Right renal cortex interstitium (tissue), 3 donors: ENCODE measurements at regions not wholly inside any gene's neighbourhood (a gene's known extent, or its start where the extent isn't known, plus 50 kb on each side); places are given as distances from the start of the nearest gene placed in this dataset.
"Not testable (repeated sequence)": the region's sequence is repeated elsewhere in the genome, so short reads cannot be mapped to it uniquely, and the experiment has no call there.

Experiments
- DNase-seq, 3 donors: peaks; one replicate each; pipeline ENCODE4 v3.0.0-alpha.2; 2013; ENCODE audit warnings: low read depth in 3 of 3, low spot score in 2 of 3

DNA sequence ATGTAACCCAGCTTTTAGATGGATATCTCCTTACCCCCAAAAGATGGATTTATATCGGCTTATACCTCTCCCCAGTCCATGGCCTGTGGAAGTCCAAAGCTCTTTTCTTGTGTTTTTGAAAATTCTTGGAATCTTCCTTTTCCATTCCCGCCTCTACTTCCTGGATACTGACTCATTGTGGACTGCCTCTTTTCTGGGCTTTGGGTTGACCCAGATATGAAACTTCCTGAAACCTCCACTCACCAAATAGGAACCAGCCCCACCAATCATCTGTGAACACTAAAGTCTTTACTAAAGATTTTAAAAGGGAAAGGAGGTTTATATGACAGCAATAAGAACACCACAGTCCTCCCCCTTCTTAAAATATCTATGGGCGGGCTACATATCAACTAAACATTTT lies 163.4 kb upstream of the SYN3 start:
- DNase-seq, result no peak

DNA sequence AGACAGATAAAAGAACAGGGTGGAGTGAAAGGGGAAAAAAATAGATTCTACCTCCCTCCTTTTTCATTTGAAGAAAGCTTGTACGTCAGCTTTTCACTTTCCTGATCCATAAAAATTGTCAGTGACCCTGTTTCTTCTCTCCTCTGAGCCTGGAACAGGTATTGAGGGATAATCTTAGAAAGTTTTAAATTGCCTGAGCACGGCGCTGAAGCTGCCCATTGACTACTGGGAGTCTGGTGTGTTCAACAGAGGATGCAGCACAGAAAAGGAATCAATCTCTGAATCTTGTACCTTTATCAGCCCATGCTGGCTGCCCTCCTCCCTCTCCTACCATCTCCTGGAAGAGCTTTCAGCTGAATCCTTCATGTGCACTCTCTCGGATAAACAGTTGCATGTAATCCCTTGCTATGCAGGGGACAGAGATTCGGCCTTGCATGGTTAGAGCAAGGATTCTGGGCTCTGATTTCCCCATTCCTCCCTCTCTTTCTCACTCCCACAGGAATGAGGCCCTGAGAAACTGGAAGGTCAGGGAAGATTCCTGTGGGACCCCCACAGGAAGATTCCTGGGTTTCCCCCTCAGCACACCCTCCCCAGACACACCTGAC lies 162.4 kb upstream of the SYN3 start:
- DNase-seq, result no peak

DNA sequence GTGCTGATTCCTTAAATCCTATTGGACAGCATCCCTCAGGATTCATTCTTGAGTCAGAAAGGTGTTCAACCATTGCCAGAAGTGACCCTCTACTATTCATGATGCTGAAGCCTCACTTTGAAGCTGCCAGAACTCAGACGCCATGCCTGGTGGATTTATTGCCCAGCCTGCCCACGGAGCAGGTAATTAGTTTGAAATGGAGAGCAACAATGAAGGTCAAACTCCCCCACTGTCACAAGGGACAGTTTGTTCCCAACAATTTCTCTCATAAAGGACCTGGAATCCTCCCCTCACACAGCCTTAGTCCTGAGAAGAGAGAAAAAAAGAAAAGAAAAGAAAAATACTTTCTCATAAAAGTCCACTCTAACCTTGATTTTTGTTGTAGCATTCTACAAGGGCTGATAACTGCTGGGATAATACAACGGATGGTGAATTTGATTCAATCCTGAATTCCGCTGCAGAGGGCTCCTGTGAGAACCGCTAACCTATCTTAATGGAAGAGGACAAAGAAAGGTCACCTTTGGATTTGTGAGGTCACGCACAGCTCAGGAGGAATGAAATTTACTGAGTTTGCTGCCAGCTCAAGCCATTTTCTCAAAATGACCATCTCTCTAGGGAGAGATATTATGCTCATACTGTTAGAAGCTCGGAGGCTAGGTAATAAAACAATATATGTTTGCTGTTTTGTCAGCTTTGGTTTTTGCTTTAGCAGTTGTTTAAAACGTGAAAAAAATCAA lies 161.6 kb upstream of the SYN3 start:
- DNase-seq, result no peak

DNA sequence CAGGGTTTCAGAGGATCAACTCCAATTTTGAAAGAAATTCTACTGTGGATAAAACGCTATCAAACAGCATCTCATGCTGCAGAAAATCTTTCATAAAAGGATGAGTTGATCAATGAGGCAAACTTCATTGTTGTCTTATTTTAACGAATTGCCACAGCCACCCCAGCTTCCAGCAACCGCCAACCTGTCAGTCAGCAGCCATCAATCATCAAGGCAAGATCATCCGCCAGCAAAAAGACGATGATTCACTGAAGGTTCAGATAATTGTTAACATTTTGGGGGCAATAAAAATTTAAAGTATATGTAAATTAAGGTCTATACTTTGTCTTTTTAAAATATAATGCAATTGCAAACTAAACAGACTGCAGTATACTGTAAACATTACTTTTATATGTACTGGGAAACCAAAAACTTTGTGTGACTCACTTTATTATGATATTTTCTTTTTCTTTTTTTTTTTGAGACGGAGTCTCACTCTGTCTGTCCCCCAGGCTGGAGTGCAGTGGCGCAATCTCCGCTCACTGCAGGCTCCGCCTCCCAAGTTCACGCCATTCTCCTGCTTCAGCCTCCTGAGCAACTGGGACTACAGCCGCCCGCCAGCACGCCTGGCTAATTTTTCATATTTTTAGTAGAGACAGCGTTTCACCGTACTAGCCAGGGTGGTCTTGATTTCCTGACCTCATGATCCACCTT lies 155.3 kb upstream of the SYN3 start:
- no peak for DNase-seq

DNA sequence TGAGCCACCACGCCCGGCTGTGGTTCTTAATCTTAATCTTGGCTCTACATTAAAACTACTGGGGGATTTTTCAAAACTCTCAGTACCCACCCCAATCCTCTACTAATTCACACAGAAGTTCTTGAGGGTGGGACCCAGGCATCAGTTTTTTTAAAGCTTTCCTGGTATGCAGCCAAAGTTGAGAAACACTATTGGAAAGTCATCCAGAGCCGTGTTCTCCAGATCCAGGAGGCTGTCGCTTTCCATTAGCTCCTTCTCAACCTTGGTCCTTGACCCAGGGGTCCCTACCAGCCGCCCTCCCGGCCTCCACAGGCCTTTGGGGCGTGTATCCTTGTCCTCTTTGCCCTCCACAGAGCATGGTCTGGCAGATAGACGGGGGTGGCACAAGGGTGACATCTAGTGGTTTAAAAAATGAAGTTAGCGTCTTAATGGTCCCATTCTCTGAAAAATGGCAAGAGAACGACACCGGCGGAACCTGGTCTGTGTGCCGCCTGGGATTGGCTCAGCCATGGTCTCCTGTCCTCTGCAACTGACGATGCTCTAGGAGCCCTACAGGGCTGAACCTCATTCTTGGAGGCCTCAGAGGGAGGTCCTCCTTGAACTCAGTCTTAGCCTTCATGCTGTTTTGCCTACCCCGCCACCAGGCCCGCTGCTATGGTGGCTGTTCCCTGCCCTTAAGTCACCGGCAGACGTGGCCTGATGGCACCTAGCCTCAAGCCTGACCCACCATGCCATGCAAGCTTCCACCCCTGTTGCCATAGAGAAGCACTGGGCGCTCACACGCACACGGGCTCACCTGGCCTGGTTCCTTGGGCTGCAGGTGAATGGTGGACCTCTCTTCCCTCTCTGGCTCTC lies 152.0 kb upstream of the SYN3 start:
- no peak for DNase-seq

DNA sequence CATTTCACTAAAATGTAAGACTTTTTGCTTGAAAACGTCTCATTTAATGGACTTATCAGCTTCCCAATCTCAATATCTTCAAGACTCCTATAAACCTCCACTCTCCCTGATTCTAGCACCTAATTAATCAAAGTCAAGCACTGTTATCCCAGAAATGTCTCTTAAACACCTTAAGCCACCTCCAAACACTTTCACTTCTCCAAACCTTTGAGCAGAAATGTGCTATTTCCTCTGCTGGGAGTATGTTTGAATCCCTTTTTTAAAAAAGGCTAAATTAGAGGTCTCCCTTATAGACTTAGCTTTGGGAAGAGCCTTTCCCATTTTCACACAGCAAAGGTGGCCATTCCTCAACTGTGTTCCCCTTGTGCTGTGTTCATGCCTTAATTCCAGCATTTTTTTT lies 146.2 kb upstream of the SYN3 start:
- no peak for DNase-seq

DNA sequence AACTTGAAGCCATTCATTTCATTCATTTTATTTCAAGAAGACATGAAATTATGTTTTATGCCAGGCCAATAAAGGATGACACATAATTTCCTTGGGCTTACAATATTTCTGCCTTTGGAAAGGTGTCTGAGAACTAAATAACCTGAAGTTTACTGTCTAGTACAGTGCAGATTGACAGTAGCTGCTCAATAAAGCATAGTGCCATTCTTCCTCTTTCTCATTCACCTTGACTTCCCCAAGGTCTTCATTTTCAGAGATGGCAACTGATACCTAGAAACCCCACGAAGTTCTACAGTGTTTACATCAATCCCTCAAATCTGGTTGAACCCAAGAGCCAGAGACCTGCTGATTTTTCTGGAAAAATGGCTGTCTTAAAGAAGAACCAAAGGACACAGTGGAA lies 144.3 kb upstream of the SYN3 start:
- no peak for DNase-seq

DNA sequence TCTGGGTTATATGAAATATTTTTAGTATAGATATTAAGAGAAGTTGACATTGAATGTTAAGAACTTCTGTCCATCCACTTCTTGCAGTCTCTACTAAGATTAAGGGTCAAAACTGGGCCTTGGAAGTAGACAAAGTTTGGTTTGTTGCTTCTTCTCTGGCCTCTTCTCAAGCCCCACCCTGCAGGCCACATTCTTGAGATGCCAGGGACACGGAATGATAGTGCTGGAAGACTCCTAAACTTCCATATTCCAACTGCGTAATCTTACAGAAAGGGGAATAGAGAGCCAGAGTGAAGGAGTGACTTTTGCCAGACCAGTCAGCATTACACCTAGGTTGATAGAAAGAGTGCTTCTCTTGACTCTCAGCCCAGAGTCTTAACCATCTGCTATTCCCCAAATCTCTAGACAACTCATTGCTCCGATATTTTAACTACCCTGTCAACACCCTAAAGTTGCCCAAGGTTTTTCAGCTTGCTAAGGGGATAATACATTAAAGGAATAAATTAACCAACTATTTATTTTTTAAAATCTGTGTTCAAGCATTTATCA lies 136.4 kb upstream of the SYN3 start:
- no peak for DNase-seq

DNA sequence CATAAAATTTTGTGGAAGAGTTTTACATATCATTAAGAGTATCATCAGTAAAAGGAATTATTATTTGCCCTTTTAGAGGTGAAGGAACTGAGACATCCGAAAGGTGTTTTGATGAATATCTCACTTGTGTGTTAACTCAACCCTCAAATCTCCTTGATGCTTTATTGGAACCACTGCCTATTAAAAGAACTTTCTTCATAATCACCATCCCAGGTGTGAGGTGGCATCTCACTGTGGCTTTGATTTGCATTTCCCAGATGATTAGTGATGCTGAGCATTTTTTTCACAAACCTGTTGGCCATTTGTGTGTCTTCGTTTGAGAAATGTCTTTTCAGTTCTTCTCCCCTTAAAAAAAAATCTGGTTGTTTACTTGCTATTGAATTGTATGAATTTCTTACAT lies 134.0 kb upstream of the SYN3 start:
- DNase-seq, result no peak

DNA sequence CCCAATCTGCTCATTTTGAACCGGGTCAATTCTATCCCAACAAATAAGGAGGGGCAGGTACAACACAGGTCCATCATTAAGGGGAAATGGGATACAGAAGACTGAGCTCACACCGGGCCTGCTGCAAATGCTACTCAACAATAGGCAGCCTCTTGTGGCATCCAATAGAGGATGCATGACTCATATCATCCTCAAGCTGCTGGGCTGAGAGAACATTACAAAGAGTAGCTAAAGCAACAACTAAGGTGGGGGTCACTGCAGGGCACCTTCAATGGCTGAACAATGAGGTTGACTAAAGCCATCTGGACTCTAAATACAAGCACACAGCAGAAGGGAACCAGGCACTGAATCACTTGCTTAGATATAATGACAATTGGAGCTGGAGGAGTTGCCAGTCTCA lies 130.1 kb upstream of the SYN3 start:
- DNase-seq, result no peak

DNA sequence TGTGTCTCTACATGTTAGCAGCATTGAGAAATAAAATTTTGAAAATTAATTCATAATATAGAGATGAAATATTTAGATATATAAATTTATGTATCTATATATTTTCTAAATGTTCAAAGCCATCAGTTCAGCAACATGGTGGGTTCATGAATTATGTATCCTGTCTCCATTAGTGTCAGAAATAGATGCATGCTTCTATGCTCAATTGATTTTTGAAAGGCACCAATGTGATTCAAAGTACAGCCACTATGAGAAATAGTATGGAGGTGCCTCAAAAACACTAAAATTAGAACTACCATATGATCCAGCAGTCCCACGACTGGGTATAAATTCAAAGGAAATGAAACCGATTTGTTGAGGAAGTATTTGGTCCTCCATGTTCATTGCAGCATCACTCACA lies 128.6 kb upstream of the SYN3 start:
- no peak for DNase-seq

DNA sequence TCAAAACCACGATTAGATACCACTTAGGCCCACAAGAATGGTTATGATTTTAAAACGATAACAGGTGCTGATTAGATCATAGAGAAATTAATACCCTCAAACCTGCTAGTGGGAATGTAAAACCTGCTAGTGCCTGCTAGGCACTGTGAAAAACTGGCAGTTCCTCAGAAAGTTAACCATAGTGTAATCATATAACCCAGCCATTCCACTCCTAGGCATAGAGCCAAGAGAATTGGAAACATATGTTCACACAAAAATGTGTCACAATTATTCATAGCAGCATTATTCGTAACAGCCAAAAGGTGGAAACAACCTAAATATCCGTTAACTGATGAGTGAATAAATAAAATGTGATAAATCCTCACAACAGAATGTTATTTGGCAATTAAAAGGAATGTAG lies 122.2 kb upstream of the SYN3 start:
- no peak for DNase-seq

DNA sequence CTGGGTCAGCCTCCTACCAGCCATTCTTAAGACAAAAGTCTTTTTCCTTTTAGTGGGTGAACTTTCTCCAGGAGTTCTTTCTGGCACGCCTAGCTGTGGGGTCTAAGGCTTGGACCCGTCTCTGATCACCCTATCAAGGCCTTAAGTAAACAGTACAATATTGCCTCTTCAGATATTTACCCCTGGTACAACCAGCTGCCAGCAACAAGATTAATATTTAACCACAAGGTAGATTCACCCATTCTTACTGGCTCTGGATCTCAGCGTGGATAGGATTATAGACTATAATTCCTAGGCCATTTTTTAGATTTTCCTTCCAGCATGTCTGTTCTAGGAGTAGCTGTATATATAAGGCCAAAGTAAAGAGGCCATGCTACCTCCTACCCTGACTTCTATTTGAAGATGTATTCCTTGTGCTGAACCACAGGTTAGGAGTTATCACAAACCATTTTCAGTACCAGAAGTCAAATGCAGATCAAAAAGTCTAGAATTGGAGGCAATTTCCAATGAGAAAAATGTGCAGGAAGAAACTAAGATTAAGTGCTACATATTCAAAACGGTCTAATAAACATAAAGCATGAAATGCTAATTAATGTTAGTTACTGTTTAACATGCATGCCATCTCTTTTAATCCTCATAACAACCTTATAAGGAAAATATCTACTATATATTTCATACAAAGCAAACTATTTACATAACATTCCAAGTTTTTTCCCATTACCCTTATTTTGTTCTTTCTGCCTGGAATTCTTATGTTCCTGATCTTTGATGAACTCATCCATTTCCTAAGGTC lies 110.0 kb upstream of the SYN3 start:
- DNase-seq, result no peak

DNA sequence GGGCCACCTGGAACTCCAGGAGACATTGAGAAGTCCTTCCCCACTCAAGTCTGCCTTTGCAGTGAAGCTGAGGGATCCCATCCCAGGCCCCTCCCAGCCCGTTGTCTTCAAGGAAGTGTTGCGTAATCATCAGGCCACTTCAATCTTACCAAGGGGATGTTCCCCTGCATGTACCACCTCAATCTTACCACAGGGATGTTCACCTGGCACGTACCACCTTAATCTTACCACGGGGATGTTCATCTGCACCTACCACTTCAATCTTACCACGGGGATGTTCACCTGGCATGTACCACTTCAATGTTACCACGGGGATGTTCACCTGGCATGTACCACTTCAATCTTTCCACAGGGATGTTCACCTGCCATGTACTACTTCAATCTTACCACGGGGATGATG lies 108.0 kb upstream of the SYN3 start:
- no peak for DNase-seq

DNA sequence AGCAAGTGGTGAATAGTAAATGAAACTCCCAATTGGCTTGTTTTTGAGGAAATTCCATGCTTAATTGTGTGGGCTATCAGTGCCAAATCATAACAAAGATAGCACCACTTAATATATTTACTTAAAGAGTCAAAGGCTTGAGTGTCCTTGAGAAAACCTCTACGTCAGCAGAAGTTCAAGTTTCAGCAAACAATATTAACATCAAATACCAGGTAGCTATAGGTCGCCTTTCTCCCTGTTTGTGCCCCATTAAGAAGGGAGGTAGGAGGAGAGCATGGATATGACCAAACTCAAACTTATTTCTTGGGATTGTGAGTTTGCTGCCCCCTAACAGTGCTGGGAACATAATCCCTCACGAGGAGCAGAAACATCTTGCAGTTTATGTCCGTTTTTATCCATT lies 105.6 kb upstream of the SYN3 start:
- peak in 2 of 3 donors; percentile 0 to 2 for DNase-seq

DNA sequence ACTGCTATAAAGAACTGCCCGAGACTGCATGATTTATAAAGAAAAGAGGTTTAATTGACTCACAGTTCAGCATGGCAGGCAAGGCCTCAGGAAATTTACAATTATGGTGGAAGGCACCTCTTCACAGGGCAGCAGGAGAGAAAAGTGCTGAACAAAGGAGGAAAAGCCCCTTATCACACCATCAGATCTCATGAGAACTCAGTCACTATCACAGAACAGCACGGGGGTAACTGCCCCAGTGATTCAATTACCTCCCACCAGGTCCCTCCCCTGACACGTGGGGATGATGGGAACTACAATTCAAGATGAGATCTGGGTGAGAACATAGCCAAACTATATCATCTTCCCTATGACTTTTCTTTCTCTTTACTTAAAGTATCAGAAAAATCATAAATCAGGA lies 104.0 kb upstream of the SYN3 start:
- DNase-seq, result no peak

DNA sequence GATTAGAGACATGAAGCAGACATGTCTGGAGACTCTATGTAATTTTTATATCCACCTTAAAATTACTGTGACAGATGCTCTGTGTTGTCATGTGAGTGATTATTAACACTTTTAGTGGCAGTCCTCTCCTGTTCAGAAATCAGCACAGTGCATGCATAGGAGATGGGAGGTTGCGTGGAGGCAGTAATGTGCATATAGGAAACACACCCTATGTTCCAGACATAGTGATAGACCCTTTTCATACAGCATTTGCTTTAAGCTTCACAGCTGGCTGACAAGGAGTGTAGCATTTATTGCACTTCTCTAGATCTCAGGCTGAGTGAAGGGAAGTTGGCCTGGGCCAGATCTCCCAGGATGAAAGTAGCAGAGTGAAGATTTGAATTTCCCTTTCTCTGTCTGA lies 102.3 kb upstream of the SYN3 start:
- DNase-seq, result no peak

DNA sequence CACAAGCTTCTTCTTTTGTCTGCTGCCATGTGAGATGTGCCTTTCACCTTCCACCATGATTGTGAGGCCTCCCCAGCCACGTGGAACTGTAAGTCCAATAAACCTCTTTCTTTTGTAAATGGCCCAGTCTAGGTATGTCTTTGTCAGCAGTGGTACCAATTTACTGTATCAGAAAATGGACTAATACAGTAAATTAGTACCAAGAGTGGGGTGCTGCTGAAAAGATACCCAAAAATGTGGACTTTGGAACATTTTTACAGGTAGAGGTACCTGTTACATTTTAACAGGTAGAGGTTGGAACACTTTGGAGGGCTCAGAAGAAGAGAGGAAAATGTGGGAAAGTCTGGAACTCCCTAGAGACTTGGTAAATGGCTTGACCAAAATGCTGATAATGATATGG lies 96.8 kb upstream of the SYN3 start:
- not testable (repeated sequence) for DNase-seq

DNA sequence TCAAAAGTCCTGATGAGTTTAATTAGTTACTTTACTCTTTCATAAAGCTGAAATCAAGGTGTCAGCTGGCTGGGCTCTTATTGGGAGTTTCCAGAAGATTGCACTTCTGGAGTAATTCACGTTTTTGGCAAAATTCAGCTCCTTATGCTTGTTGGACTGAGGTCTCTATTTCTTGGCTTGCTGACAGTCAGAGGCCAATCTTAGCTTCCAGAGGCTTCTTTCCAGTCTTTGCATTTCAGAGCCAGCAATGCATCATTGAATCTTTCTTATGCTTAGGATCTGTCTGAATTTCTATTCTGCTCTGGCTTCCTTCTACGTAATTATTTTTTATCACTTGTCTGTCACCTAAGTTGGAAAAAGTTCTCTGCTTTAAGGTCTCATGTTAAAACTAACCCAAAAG lies 91.4 kb upstream of the SYN3 start:
- DNase-seq, result no peak

DNA sequence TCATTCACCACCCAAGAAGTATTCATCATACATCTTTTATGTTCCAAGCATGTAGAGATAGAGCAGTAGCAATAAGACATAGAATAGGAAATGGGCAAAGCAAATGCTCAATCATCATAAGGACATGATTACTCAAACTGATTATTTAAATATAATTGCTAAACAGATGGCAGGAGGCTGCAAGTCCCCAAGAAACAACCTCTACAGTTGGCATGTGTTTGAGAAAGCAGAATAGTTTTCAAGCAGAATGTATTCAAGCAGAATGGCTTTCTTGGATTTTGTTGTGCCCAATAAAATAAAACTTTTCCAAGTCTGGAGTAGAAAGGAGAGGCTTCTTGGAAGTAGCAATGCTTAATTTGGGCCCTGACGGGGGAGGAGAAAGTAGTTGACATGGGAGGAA lies 86.5 kb upstream of the SYN3 start:
- no peak for DNase-seq
